Skeletal muscle satellite cell (primary cell): ENCODE measurements at regions not wholly inside any gene's neighbourhood (a gene's known extent, or its start where the extent isn't known, plus 50 kb on each side); places are given as distances from the start of the nearest gene placed in this dataset.
"Not testable (repeated sequence)": the region's sequence is repeated elsewhere in the genome, so short reads cannot be mapped to it uniquely, and the experiment has no call there.

ENCODE experiments used
- H3K27me3 ChIP-seq: 2 replicates; pipeline ENCODE4 v1.7.0; 2013; ENCODE audit warnings: low read length; ENCODE audit not compliant: control insufficient read depth, insufficient read depth
- H3K36me3 ChIP-seq: 2 replicates; pipeline ENCODE4 v1.7.0; 2013; ENCODE audit warnings: mild to moderate bottlenecking, control low read depth, low read length; ENCODE audit not compliant: insufficient read depth
- H3K4me1 ChIP-seq: 2 replicates; pipeline ENCODE4 v1.7.0; 2013; ENCODE audit warnings: low read length; ENCODE audit not compliant: control insufficient read depth, insufficient read depth
- H3K4me2 ChIP-seq: 2 replicates; pipeline ENCODE4 v1.7.0; 2013; ENCODE audit warnings: mild to moderate bottlenecking, low read length
- H3K4me3 ChIP-seq: 2 replicates; pipeline ENCODE4 v1.7.0; 2013; ENCODE audit warnings: low read length
- H3K9ac ChIP-seq: 2 replicates; pipeline ENCODE4 v1.7.0; 2013; ENCODE audit warnings: mild to moderate bottlenecking, low read depth, low read length, moderate library complexity
- H3K9me3 ChIP-seq: replicated peaks from 2 replicates; pipeline ENCODE4 v1.7.0; 2013; ENCODE audit warnings: mild to moderate bottlenecking, control low read depth, low read length

DNA sequence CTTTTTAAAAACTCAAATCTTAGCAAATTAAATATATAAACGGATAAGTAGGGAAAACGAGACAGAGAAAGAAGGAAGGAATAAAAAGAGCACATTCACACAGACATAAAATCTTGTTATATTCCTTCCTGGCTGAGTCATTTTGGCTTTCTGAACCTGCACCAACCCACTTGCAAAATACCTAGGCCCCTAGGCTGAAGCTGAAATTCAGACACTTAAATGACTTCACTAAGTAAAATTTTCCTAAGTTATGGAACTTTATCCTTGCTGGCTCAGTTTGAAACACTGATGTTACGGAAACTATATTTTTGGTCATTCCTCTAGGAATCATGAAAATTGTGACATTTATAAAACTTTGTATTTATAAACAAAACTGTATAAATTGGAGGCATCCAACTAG lies 462.8 kb upstream of the NFIA start:
- no peak overlapping the region for H3K4me3 ChIP-seq
- no peak overlapping the region for H3K4me2 ChIP-seq
- H3K9ac ChIP-seq, result no peak overlapping the region
- no peaks in the 10 kb centered on the region for H3K36me3 ChIP-seq
- no peaks in the 10 kb centered on the region for H3K27me3 ChIP-seq
- no peaks in the 10 kb centered on the region for H3K4me1 ChIP-seq
- H3K9me3 ChIP-seq, result no peaks in the 10 kb centered on the region

GRCh38 chr1:60615666-60616065 lies 466.7 kb upstream of the NFIA start:
- Histone ChIP-seq H3K36me3 (no peaks in the 10 kb centered on the region), H3K4me1 (no peaks in the 10 kb centered on the region), H3K4me3 (no peak overlapping the region), H3K9ac (no peak overlapping the region), H3K4me2 (no peak overlapping the region), H3K27me3 (no peaks in the 10 kb centered on the region), H3K9me3 (no peaks in the 10 kb centered on the region)

- Histone ChIP-seq H3K36me3 (no peaks in the 10 kb centered on the region), H3K4me2 (no peak overlapping the region), H3K9me3 (no peaks in the 10 kb centered on the region), H3K9ac (no peak overlapping the region), H3K27me3 (no peaks in the 10 kb centered on the region), H3K4me1 (no peaks in the 10 kb centered on the region), H3K4me3 (no peak overlapping the region)
Observed at GRCh38 chr1:60612790-60613189, 469.6 kb upstream of the NFIA start.

- not testable (repeated sequence) for H3K9ac ChIP-seq
Observed at GRCh38 chr1:60606921-60607320, 475.4 kb upstream of the NFIA start.

GRCh38 chr1:60600532-60600931 lies 481.8 kb upstream of the NFIA start:
- Histone ChIP-seq H3K4me3 (no peak overlapping the region), H3K27me3 (no peaks in the 10 kb centered on the region), H3K9ac (no peak overlapping the region), H3K4me2 (no peak overlapping the region), H3K36me3 (no peaks in the 10 kb centered on the region), H3K9me3 (no peaks in the 10 kb centered on the region), H3K4me1 (peaks cover 22% of the 10 kb centered on the region)

More at GRCh38 chr1:60606921-60607320, 475.4 kb upstream of the NFIA start:
- not testable (repeated sequence) for H3K36me3 ChIP-seq, H3K4me2 ChIP-seq, H3K4me1 ChIP-seq, H3K27me3 ChIP-seq, H3K9me3 ChIP-seq, H3K4me3 ChIP-seq

- H3K9me3 ChIP-seq, result no peaks in the 10 kb centered on the region
- no peak overlapping the region for H3K4me3 ChIP-seq
- peaks cover 22% of the 10 kb centered on the region for H3K4me1 ChIP-seq
- H3K27me3 ChIP-seq, result no peaks in the 10 kb centered on the region
- no peaks in the 10 kb centered on the region for H3K36me3 ChIP-seq
- no peak overlapping the region for H3K4me2 ChIP-seq
- no peak overlapping the region for H3K9ac ChIP-seq
Observed at GRCh38 chr1:60599574-60599973, 482.8 kb upstream of the NFIA start.

- no peak overlapping the region for H3K4me2 ChIP-seq
- no peaks in the 10 kb centered on the region for H3K9me3 ChIP-seq
- no peaks in the 10 kb centered on the region for H3K27me3 ChIP-seq
- H3K36me3 ChIP-seq, result no peaks in the 10 kb centered on the region
- peaks cover 22% of the 10 kb centered on the region for H3K4me1 ChIP-seq
- H3K9ac ChIP-seq, result no peak overlapping the region
- no peak overlapping the region for H3K4me3 ChIP-seq
Observed at GRCh38 chr1:60598041-60598910, 484.1 kb upstream of the NFIA start.

GRCh38 chr1:60596791-60597750 lies 485.3 kb upstream of the NFIA start:
- peaks cover 22% of the 10 kb centered on the region for H3K4me1 ChIP-seq
- no peak overlapping the region for H3K4me3 ChIP-seq
- no peak overlapping the region for H3K9ac ChIP-seq
- H3K9me3 ChIP-seq, result no peaks in the 10 kb centered on the region
- no peaks in the 10 kb centered on the region for H3K36me3 ChIP-seq
- no peaks in the 10 kb centered on the region for H3K27me3 ChIP-seq
- peak overlapping the region; percentile 45 for H3K4me2 ChIP-seq

DNA sequence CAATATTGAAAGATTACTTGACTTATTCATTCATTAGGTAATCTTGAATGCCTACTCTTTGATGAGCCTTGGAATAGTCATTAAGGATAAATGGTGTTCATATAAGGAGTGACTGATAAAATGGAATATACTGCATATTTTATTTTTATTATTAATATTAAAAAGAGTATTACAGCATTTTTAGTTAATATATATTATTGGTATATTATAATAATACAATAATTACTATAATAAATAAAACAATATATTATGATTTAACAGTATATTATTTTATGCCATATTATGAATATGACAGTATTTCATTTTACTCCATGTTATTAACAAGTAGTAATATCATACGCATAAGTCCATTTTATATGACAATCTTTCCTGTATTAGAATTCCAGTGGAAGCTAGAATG lies 490.8 kb upstream of the NFIA start:
- peaks cover 6% of the 10 kb centered on the region for H3K4me1 ChIP-seq
- no peak overlapping the region for H3K9ac ChIP-seq
- H3K36me3 ChIP-seq, result no peaks in the 10 kb centered on the region

DNA sequence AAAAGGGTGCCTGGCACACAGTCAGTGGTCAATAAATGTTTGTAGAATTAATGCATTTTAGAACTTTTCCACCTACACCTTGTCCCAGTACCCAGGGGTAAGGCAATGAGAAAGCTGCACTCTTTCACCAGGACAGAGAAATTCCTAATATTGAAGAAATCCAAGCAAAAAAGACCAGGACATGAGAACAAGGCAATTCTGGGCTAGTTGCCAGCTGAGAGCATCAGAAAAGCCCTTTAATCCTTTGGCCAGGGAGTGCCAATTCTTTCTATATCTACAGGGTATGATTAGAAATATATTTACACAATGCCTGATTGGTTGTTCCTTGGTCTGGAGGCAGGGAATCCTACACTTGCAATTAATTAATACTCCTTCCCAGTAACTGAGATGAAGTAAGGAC lies 492.4 kb upstream of the NFIA start:
- Histone ChIP-seq H3K9me3 (no peaks in the 10 kb centered on the region), H3K36me3 (no peaks in the 10 kb centered on the region)

More for the DNA sequence above, 490.8 kb upstream of the NFIA start:
- no peaks in the 10 kb centered on the region for H3K27me3 ChIP-seq
- H3K4me3 ChIP-seq, result no peak overlapping the region
- no peak overlapping the region for H3K4me2 ChIP-seq
- no peaks in the 10 kb centered on the region for H3K9me3 ChIP-seq

DNA sequence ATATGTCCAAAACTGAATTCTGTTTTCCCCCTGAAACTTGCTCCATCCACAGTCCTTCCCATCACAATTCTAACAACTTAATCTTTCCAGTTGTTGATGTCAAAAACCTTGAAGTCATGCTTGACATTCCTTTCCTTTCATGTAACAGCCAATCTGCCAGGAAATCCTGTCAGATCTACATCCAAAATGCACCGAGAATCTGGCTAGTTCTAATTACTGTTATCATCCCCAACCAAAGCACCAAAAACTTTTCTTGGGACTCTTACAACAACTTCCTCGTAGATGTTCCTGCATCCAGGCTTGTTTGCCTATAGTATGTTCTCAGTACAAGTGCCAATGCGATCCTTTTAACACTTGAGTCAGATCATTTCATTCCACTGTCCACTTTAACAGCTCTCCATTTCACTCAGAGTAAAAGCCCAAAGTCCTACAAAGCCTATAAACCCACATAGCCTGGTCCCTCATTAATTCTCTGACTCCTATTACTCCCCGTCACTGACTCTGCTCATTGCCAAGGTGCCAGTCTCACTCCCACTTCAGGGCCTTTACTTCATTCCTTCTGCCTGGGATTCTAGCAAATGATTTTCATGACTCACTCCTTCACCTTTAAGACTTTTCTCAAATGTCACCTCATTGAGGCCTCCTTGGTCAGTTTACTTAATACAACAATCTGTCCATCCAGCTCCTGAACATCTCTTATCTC lies 493.2 kb upstream of the NFIA start:
- Histone ChIP-seq H3K4me2 (no peak overlapping the region), H3K4me1 (no peaks in the 10 kb centered on the region), H3K9me3 (no peaks in the 10 kb centered on the region), H3K27me3 (no peaks in the 10 kb centered on the region), H3K4me3 (no peak overlapping the region), H3K9ac (no peak overlapping the region), H3K36me3 (no peaks in the 10 kb centered on the region)

More for the DNA sequence above, 492.4 kb upstream of the NFIA start:
- Histone ChIP-seq H3K9ac (no peak overlapping the region), H3K4me1 (no peaks in the 10 kb centered on the region), H3K4me2 (no peak overlapping the region), H3K4me3 (no peak overlapping the region), H3K27me3 (no peaks in the 10 kb centered on the region)
